Gastroesophageal sphincter (tissue), 3 donors: ENCODE measurements at regions not wholly inside any gene's neighbourhood (a gene's known extent, or its start where the extent isn't known, plus 50 kb on each side); places are given as distances from the start of the nearest gene placed in this dataset.

Experiments
- CTCF ChIP-seq, 4 experiments: fragments of 200-600 bp in 2 of 4; fragments of 450-650 bp in 2 of 4; sonication (generic) in 1 of 4; IDR thresholded peaks; one replicate each; pipeline ENCODE4 v1.5.1; 2017 to 2019; ENCODE audit warnings: antibody characterized with exemption in 4 of 4, mild to moderate bottlenecking in 2 of 4, moderate library complexity in 2 of 4
- POLR2A ChIP-seq, 2 donors: fragments of 450-650 bp; IDR thresholded peaks; one replicate each; pipeline ENCODE4 v1.6.1; 2017; ENCODE audit warnings: antibody characterized with exemption in 2 of 2, mild to moderate bottlenecking in 2 of 2, moderate library complexity in 1 of 2

- TF ChIP-seq CTCF (IDR thresholded peaks at IDR 0.05) (no peak), POLR2A (IDR thresholded peaks at IDR 0.05) (no peak)
These were observed 55.2 kb upstream of the TRAK1 start for GRCh38 chr3:42035816-42036482.
